GM12878 (cell line): ENCODE measurements at regions not wholly inside any gene's neighbourhood (a gene's known extent, or its start where the extent isn't known, plus 50 kb on each side); places are given as distances from the start of the nearest gene placed in this dataset.

Experiments used
- ATF2 ChIP-seq: IDR thresholded peaks from 2 replicates; pipeline ENCODE4 v1.6.1; 2012; ENCODE audit warnings: low read length, inconsistent platforms
- ATF3 ChIP-seq: IDR thresholded peaks from 2 replicates; pipeline ENCODE4 v1.6.1; 2011; ENCODE audit warnings: low read depth, mild to moderate bottlenecking, low read length, moderate library complexity, borderline replicate concordance; ENCODE audit errors: extremely low read depth
- BCL3 ChIP-seq: IDR thresholded peaks from 2 replicates; pipeline ENCODE4 v1.6.1; 2011; ENCODE audit warnings: borderline replicate concordance, low read depth, mild to moderate bottlenecking, moderate library complexity, low read length; ENCODE audit not compliant: insufficient read depth, poor library complexity, severe bottlenecking
- CBFB ChIP-seq: IDR thresholded peaks from 2 replicates; pipeline ENCODE4 v1.6.1; 2016; ENCODE audit warnings: antibody characterized with exemption, low read depth
- CEBPZ ChIP-seq: fragments of 150-350 bp; IDR thresholded peaks from 2 replicates; pipeline ENCODE4 v1.6.1; 2016; ENCODE audit warnings: low read depth, low read length
- CREB1 ChIP-seq: IDR thresholded peaks from 2 replicates; pipeline ENCODE4 v1.6.1; 2012; ENCODE audit warnings: low read depth, mild to moderate bottlenecking, inconsistent platforms
- DPF2 ChIP-seq: fragments of 450-650 bp; IDR thresholded peaks from 2 replicates; pipeline ENCODE4 v1.6.1; 2017; ENCODE audit warnings: mild to moderate bottlenecking
- EGR1 ChIP-seq, 2 experiments: IDR thresholded peaks; 1 replicate in 1 of 2; 2 replicates in 1 of 2; pipeline ENCODE4 v1.6.1; 2011 to 2012; ENCODE audit warnings: low read depth in 2 of 2, low read length in 2 of 2, borderline replicate concordance in 1 of 2, mild to moderate bottlenecking in 1 of 2, moderate library complexity in 1 of 2
- JUNB ChIP-seq: IDR thresholded peaks from 2 replicates; pipeline ENCODE4 v1.6.1; 2016; ENCODE audit warnings: antibody characterized with exemption, mild to moderate bottlenecking
- MTA2 ChIP-seq: fragments of 450-650 bp; IDR thresholded peaks from 2 replicates; pipeline ENCODE4 v1.6.1; 2016; ENCODE audit warnings: low read depth, mild to moderate bottlenecking, moderate library complexity
- NFIC ChIP-seq: IDR thresholded peaks from 2 replicates; pipeline ENCODE4 v1.6.1; 2012; ENCODE audit warnings: low read depth, mild to moderate bottlenecking, inconsistent platforms, low read length, moderate library complexity
- PAX5 ChIP-seq: IDR thresholded peaks from 2 replicates; pipeline ENCODE4 v1.6.1; 2011; ENCODE audit warnings: low read depth, low read length, borderline replicate concordance
- PAX8 ChIP-seq: fragments of 450-650 bp; IDR thresholded peaks from 2 replicates; pipeline ENCODE4 v1.6.1; 2017; ENCODE audit warnings: mild to moderate bottlenecking, moderate library complexity
- PBX3 ChIP-seq: IDR thresholded peaks from 2 replicates; pipeline ENCODE4 v1.6.1; 2011; ENCODE audit warnings: mild to moderate bottlenecking, low read depth, low read length, moderate library complexity; ENCODE audit not compliant: insufficient replicate concordance
- ZBED1 ChIP-seq: IDR thresholded peaks from 2 replicates; pipeline ENCODE4 v1.6.1; 2016; ENCODE audit warnings: borderline replicate concordance
- ZNF207 ChIP-seq: fragments of 450-650 bp; IDR thresholded peaks from 2 replicates; pipeline ENCODE4 v1.6.1; 2014; ENCODE audit warnings: antibody characterized with exemption, mild to moderate bottlenecking, borderline replicate concordance
- TF ChIP-seq, protein P1 (sequence below): fragments of 450-650 bp; formaldehyde crosslinking; IDR thresholded peaks from 2 replicates; pipeline ENCODE4 v1.4.0; 2020; ENCODE audit warnings: mild to moderate bottlenecking, moderate library complexity

DNA sequence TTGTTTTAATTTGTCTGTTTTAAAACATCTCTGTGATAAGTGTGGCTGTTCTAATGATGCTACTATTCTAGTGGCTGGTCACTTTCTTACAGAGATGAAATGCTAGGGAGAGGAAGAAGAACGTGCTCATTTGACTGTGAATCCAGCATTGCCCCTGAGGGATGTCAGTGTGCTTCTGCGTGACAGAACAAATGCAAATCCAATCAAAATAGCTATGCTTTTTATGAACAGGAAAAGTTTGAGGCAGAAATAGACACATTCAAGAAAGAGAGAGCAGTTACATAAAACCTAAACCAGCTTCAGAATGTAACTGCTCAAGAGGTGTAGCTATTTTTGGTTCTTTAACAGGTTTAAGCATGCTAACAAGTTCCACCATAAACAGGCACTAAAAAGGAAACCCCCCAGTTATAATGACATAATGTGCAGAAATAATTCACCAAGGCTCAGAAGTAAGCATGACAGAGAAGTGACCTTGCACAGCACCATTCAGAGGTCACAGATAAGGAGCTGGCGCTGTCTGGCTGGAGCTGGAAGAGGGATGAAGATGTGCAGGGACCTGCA is 385.3 kb downstream of the EPM2A start (continued):
- TF ChIP-seq ATF3 (no peak), PAX5 (no peak), PAX8 (no peak), CEBPZ (no peak), ZNF207 (no peak), EGR1 (IDR thresholded peaks at IDR 0.05; ENCODE audit: borderline replicate concordance in 1 of 2, low read depth in 2 of 2, low read length in 2 of 2) (no peak), NFIC (peak; percentile 99), MTA2 (peak; percentile 78), DPF2 (0 out of 2 replicates have a peak, but pooled peaks have one; percentile 24), PBX3 (no peak), ZBED1 (peak; percentile 81), ATF2 (peak; percentile 97), BCL3 (peak; percentile 81), JUNB (peak; percentile 75), CBFB (peak; percentile 56; the same call in 1 of the 2 replicates), CREB1 (peak; percentile 83; the same call in 1 of the 2 replicates)
- TF ChIP-seq, protein P1, sequence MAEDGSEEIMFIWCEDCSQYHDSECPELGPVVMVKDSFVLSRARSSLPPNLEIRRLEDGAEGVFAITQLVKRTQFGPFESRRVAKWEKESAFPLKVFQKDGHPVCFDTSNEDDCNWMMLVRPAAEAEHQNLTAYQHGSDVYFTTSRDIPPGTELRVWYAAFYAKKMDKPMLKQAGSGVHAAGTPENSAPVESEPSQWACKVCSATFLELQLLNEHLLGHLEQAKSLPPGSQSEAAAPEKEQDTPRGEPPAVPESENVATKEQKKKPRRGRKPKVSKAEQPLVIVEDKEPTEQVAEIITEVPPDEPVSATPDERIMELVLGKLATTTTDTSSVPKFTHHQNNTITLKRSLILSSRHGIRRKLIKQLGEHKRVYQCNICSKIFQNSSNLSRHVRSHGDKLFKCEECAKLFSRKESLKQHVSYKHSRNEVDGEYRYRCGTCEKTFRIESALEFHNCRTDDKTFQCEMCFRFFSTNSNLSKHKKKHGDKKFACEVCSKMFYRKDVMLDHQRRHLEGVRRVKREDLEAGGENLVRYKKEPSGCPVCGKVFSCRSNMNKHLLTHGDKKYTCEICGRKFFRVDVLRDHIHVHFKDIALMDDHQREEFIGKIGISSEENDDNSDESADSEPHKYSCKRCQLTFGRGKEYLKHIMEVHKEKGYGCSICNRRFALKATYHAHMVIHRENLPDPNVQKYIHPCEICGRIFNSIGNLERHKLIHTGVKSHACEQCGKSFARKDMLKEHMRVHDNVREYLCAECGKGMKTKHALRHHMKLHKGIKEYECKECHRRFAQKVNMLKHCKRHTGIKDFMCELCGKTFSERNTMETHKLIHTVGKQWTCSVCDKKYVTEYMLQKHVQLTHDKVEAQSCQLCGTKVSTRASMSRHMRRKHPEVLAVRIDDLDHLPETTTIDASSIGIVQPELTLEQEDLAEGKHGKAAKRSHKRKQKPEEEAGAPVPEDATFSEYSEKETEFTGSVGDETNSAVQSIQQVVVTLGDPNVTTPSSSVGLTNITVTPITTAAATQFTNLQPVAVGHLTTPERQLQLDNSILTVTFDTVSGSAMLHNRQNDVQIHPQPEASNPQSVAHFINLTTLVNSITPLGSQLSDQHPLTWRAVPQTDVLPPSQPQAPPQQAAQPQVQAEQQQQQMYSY (CRISPR knock-in tag): no peak
